SK-N-SH (cell line): ENCODE measurements at regions not wholly inside any gene's neighbourhood (a gene's known extent, or its start where the extent isn't known, plus 50 kb on each side); places are given as distances from the start of the nearest gene placed in this dataset.

Experiments used
- CTCF ChIA-PET: fragments of 300-600, 350-600 bp; formaldehyde crosslinking; extraction: SDS; loops from one replicate; lab custom pipeline; 2021; lab: Yijun Ruan, JAX
- POLR2A ChIA-PET: fragments of 350-600 bp; sonication (Branson Sonifier 250); formaldehyde crosslinking; extraction: SDS; loops from one replicate; lab custom pipeline; 2020; ENCODE audit warnings: antibody characterized with exemption, inconsistent platforms; lab: Yijun Ruan, JAX
- DNase-seq: peaks from one replicate; pipeline ENCODE4 v3.0.0; 2012
- H2AFZ ChIP-seq: fragments of 200-600 bp; sonication (generic); 2 replicates; pipeline ENCODE4 v1.8.1; 2016; ENCODE audit warnings: antibody characterized with exemption, mild to moderate bottlenecking, low read depth
- H3F3A ChIP-seq: fragments of 200-600 bp; sonication (generic); replicated peaks from 2 replicates; pipeline ENCODE3; 2016; ENCODE audit warnings: antibody characterized with exemption, mild to moderate bottlenecking; ENCODE audit not compliant: insufficient read depth
- H3K27ac ChIP-seq, 2 experiments: fragments of 200-500 bp in 1 of 2; fragments of 200-600 bp in 1 of 2; sonication (Bioruptor generic) in 1 of 2; sonication (generic), shearing (Covaris generic) in 1 of 2; 2 replicates each; pipeline versions ENCODE4 v1.5.1 to v1.6.1; 2014 to 2016; ENCODE audit warnings: low read depth in 2 of 2, inconsistent platforms in 1 of 2, low read length in 1 of 2, mild to moderate bottlenecking in 1 of 2, mixed read lengths in 1 of 2
- H3K27me3 ChIP-seq: fragments of 200-600 bp; sonication (generic), shearing (Covaris generic); 2 replicates; pipeline ENCODE4 v1.6.1; 2016; ENCODE audit warnings: mixed run types; ENCODE audit not compliant: insufficient read depth
- H3K36me3 ChIP-seq, 2 experiments: fragments of 200-500 bp in 1 of 2; fragments of 200-600 bp in 1 of 2; sonication (Bioruptor generic) in 1 of 2; sonication (generic) in 1 of 2; replicated peaks in 1 of 2; 2 replicates each; pipeline versions ENCODE3 to v1.5.1; 2014 to 2016; ENCODE audit warnings: low read length in 1 of 2, mild to moderate bottlenecking in 1 of 2; ENCODE audit not compliant: insufficient read depth in 2 of 2, control insufficient read depth in 1 of 2
- H3K4me1 ChIP-seq, 2 experiments: fragments of 200-500 bp in 1 of 2; fragments of 200-600 bp in 1 of 2; sonication (Bioruptor generic) in 1 of 2; sonication (generic), shearing (Covaris generic) in 1 of 2; 2 replicates each; pipeline versions ENCODE4 v1.5.1 to v1.6.1; 2014 to 2016; ENCODE audit warnings: low read depth in 1 of 2, low read length in 1 of 2, mixed run types in 1 of 2; ENCODE audit not compliant: insufficient read depth in 2 of 2, control insufficient read depth in 1 of 2
- H3K4me2 ChIP-seq: fragments of 200-600 bp; sonication (generic), shearing (Covaris generic); 2 replicates; pipeline ENCODE4 v1.6.1; 2017; ENCODE audit warnings: mixed run types
- H3K4me3 ChIP-seq, 2 experiments: fragments of 200-500 bp in 1 of 2; fragments of 200-600 bp in 1 of 2; sonication (Bioruptor generic) in 1 of 2; sonication (generic), shearing (Covaris generic) in 1 of 2; 2 replicates each; pipeline versions ENCODE4 v1.5.1 to v1.8.1; 2014 to 2016; ENCODE audit warnings: low read depth in 2 of 2, inconsistent platforms in 1 of 2, low read length in 1 of 2, mild to moderate bottlenecking in 1 of 2, mixed read lengths in 1 of 2, moderate library complexity in 1 of 2
- H3K79me2 ChIP-seq: fragments of 200-600 bp; sonication (generic); 2 replicates; pipeline ENCODE4 v1.8.1; 2017; ENCODE audit warnings: mild to moderate bottlenecking; ENCODE audit not compliant: insufficient read depth
- H3K9ac ChIP-seq: fragments of 200-600 bp; sonication (generic); 2 replicates; pipeline ENCODE4 v1.6.1; 2017; ENCODE audit warnings: mixed run types
- H3K9me2 ChIP-seq: fragments of 200-600 bp; sonication (generic); 2 replicates; pipeline ENCODE4 v1.6.1; 2017; ENCODE audit warnings: mixed run types
- H3K9me3 ChIP-seq: fragments of 200-600 bp; sonication (generic); 2 replicates; pipeline ENCODE4 v1.6.1; 2017; ENCODE audit warnings: mixed run types, mild to moderate bottlenecking, moderate library complexity
- H4K20me1 ChIP-seq: fragments of 200-600 bp; sonication (generic); 2 replicates; pipeline ENCODE4 v1.6.1; 2017; ENCODE audit warnings: mild to moderate bottlenecking, mixed run types; ENCODE audit not compliant: insufficient read depth
- FOSL2 ChIP-seq: IDR thresholded peaks from 2 replicates; pipeline ENCODE4 v1.4.0; 2012; ENCODE audit warnings: low read depth, mild to moderate bottlenecking, moderate library complexity, borderline replicate concordance
- FOXJ3 ChIP-seq: sonication (generic); formaldehyde crosslinking; IDR thresholded peaks from 2 replicates; pipeline ENCODE4 v1.5.1; 2020; ENCODE audit warnings: mild to moderate bottlenecking, missing genetic modification reagents
- GATA2 ChIP-seq: sonication (generic); formaldehyde crosslinking; IDR thresholded peaks from 2 replicates; pipeline ENCODE4 v1.5.0; 2020; ENCODE audit warnings: mild to moderate bottlenecking, missing genetic modification reagents
- MXI1 ChIP-seq: IDR thresholded peaks from 2 replicates; pipeline ENCODE4 v1.6.1; 2012; ENCODE audit warnings: mild to moderate bottlenecking, low read depth, low read length, improper control_type of control experiment
- RAD21 ChIP-seq: IDR thresholded peaks from 2 replicates; pipeline ENCODE4 v1.6.1; 2012; ENCODE audit warnings: mild to moderate bottlenecking, low read length
- RCOR1 ChIP-seq: fragments of 150-350 bp; IDR thresholded peaks from 2 replicates; pipeline ENCODE4 v1.6.1; 2017; ENCODE audit warnings: antibody characterized with exemption, low read length
- RXRA ChIP-seq: IDR thresholded peaks from 2 replicates; pipeline ENCODE4 v1.4.0; 2012; ENCODE audit warnings: low read depth, mild to moderate bottlenecking, borderline replicate concordance
- SIN3A ChIP-seq: IDR thresholded peaks from 2 replicates; pipeline ENCODE4 v1.6.1; 2012; ENCODE audit warnings: low read depth, mild to moderate bottlenecking, low read length, moderate library complexity, borderline replicate concordance
- SMC3 ChIP-seq: IDR thresholded peaks from 2 replicates; pipeline ENCODE4 v1.6.1; 2012; ENCODE audit warnings: low read depth, low read length, improper control_type of control experiment
- TAF1 ChIP-seq: IDR thresholded peaks from 2 replicates; pipeline ENCODE4 v1.6.1; 2012; ENCODE audit warnings: low read depth, mild to moderate bottlenecking, low read length, moderate library complexity, borderline replicate concordance
- TCF12 ChIP-seq: IDR thresholded peaks from 2 replicates; pipeline ENCODE4 v1.4.0; 2012
- WGBS: methylation state at CpG from one replicate; pipeline ENCODE4 v1.1.6; 2017; ENCODE audit warnings: low lambda C conversion rate; 5-methylcytosine and 5-hydroxymethylcytosine counted together
- TF ChIP-seq, protein P1 (sequence below): fragments of 150-350 bp; IDR thresholded peaks from 2 replicates; pipeline ENCODE4 v1.6.1; 2017; ENCODE audit warnings: antibody characterized with exemption, low read length, low read depth, borderline replicate concordance
- TF ChIP-seq, protein P2 (sequence below): fragments of 150-350 bp; IDR thresholded peaks from 2 replicates; pipeline ENCODE4 v1.6.1; 2016; ENCODE audit warnings: mild to moderate bottlenecking, low read depth, low read length
- TF ChIP-seq, protein P3 (sequence below): IDR thresholded peaks from 2 replicates; pipeline ENCODE4 v1.4.0; 2012; ENCODE audit warnings: low read depth
- TF ChIP-seq, protein P4 (sequence below): IDR thresholded peaks from 2 replicates; pipeline ENCODE4 v1.4.0; 2012; ENCODE audit warnings: low read depth, borderline replicate concordance
- TF ChIP-seq, protein P5 (sequence below): IDR thresholded peaks from 2 replicates; pipeline ENCODE4; 2012

DNA sequence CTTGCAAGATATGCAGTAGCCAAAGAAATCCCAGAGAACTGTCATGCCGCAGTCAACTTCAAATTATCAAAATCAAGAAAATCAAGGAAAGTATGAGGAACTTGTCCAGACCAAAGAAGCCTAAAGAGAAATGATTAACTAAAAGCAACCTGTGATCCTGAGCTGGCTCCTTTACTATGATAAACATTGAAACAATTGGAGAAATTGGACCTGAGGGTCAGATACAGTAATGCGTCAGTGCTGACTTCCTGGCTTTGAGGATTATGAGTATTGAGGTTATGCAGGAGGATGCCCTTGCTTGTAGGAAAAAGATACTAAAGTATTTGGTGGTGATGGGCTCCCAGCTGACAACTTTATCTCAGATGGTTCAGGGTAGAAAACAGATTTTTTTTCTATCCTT is 324.7 kb upstream of the AKR1E2 start:
- Histone ChIP-seq H3F3A (peaks cover 22% of the 10 kb centered on the region), H3K4me2 (no peak overlapping the region), H4K20me1 (no peaks in the 10 kb centered on the region), H3K4me1 (peaks cover 7 to 16% of the 10 kb centered on the region in 2 experiments), H3K9me3 (no peaks in the 10 kb centered on the region; the same call in 1 of the 2 replicates), H3K27me3 (no peaks in the 10 kb centered on the region), H3K9me2 (no peaks in the 10 kb centered on the region), H3K9ac (no peak overlapping the region), H2AFZ (no peak overlapping the region), H3K79me2 (no peaks in the 10 kb centered on the region), H3K4me3 (no peak overlapping the region), H3K27ac (no peak overlapping the region), H3K36me3 (no peaks in the 10 kb centered on the region)
- ChIA-PET CTCF (interaction anchor here (0.6 to 2.1 kb wide), 3 partner anchors 15 to 1515 kb away, joined by 3 to 8 read pairs (median 5); no protein-coding TSS in a partner anchor), POLR2A (no interaction called here)
- TF ChIP-seq, protein P1, sequence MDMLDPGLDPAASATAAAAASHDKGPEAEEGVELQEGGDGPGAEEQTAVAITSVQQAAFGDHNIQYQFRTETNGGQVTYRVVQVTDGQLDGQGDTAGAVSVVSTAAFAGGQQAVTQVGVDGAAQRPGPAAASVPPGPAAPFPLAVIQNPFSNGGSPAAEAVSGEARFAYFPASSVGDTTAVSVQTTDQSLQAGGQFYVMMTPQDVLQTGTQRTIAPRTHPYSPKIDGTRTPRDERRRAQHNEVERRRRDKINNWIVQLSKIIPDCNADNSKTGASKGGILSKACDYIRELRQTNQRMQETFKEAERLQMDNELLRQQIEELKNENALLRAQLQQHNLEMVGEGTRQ, result no peak
- TF ChIP-seq TCF12, result no peak
- TF ChIP-seq, protein P2, sequence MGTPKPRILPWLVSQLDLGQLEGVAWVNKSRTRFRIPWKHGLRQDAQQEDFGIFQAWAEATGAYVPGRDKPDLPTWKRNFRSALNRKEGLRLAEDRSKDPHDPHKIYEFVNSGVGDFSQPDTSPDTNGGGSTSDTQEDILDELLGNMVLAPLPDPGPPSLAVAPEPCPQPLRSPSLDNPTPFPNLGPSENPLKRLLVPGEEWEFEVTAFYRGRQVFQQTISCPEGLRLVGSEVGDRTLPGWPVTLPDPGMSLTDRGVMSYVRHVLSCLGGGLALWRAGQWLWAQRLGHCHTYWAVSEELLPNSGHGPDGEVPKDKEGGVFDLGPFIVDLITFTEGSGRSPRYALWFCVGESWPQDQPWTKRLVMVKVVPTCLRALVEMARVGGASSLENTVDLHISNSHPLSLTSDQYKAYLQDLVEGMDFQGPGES, result no peak
- no peak for TF ChIP-seq MXI1
- TF ChIP-seq FOSL2, result no peak
- TF ChIP-seq RCOR1, result no peak
- TF ChIP-seq GATA2 (CRISPR knock-in tag), result no peak
- TF ChIP-seq SIN3A, result no peak
- no peak for TF ChIP-seq TAF1
- no peak for TF ChIP-seq SMC3
- TF ChIP-seq, protein P3, sequence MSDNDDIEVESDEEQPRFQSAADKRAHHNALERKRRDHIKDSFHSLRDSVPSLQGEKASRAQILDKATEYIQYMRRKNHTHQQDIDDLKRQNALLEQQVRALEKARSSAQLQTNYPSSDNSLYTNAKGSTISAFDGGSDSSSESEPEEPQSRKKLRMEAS, result no peak
- no peak for TF ChIP-seq RXRA
- no peak for TF ChIP-seq RAD21
- TF ChIP-seq, protein P4, sequence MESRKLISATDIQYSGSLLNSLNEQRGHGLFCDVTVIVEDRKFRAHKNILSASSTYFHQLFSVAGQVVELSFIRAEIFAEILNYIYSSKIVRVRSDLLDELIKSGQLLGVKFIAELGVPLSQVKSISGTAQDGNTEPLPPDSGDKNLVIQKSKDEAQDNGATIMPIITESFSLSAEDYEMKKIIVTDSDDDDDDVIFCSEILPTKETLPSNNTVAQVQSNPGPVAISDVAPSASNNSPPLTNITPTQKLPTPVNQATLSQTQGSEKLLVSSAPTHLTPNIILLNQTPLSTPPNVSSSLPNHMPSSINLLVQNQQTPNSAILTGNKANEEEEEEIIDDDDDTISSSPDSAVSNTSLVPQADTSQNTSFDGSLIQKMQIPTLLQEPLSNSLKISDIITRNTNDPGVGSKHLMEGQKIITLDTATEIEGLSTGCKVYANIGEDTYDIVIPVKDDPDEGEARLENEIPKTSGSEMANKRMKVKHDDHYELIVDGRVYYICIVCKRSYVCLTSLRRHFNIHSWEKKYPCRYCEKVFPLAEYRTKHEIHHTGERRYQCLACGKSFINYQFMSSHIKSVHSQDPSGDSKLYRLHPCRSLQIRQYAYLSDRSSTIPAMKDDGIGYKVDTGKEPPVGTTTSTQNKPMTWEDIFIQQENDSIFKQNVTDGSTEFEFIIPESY, result no peak
- TF ChIP-seq FOXJ3 (CRISPR knock-in tag), result no peak
- TF ChIP-seq, protein P5, sequence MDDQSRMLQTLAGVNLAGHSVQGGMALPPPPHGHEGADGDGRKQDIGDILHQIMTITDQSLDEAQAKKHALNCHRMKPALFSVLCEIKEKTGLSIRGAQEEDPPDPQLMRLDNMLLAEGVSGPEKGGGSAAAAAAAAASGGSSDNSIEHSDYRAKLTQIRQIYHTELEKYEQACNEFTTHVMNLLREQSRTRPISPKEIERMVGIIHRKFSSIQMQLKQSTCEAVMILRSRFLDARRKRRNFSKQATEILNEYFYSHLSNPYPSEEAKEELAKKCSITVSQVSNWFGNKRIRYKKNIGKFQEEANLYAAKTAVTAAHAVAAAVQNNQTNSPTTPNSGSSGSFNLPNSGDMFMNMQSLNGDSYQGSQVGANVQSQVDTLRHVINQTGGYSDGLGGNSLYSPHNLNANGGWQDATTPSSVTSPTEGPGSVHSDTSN, result no peak
- DNase-seq, result no peak
- 89% methylated on average over 2 of the region's 2 CpGs for WGBS
